Mesodermal cell (in vitro differentiated cells): ENCODE measurements at regions not wholly inside any gene's neighbourhood (a gene's known extent, or its start where the extent isn't known, plus 50 kb on each side); places are given as distances from the start of the nearest gene placed in this dataset.

Experiments used
- H3K27ac ChIP-seq: 2 replicates; pipeline ENCODE4 v1.7.0; 2013; ENCODE audit warnings: mild to moderate bottlenecking, low read depth, low read length, moderate library complexity; ENCODE audit not compliant: severe bottlenecking
- H3K36me3 ChIP-seq: 2 replicates; pipeline ENCODE4 v1.7.1; 2013; ENCODE audit warnings: mild to moderate bottlenecking, low read length, moderate library complexity; ENCODE audit not compliant: control insufficient read depth, insufficient read depth
- H3K4me1 ChIP-seq: one replicate; pipeline ENCODE4 v1.7.1; 2013; ENCODE audit warnings: mild to moderate bottlenecking, low read length; ENCODE audit not compliant: insufficient read depth, control insufficient read depth, poor library complexity, severe bottlenecking
- H3K4me3 ChIP-seq: 2 replicates; pipeline ENCODE4 v1.7.0; 2013; ENCODE audit warnings: low read length, control low read depth, mild to moderate bottlenecking; ENCODE audit not compliant: insufficient read depth, poor library complexity, severe bottlenecking; ENCODE audit errors: extremely low read depth
- H3K9me3 ChIP-seq: 2 replicates; pipeline ENCODE4 v1.7.1; 2013; ENCODE audit warnings: mild to moderate bottlenecking, low read length, moderate library complexity; ENCODE audit not compliant: control insufficient read depth
- WGBS, 2 experiments: methylation state at CpG; one replicate each; pipeline ENCODE4 v1.1.5; 2013; ENCODE audit warnings: missing lambda C conversion rate in 2 of 2; ENCODE audit not compliant: insufficient coverage in 2 of 2; 5-methylcytosine and 5-hydroxymethylcytosine counted together

DNA sequence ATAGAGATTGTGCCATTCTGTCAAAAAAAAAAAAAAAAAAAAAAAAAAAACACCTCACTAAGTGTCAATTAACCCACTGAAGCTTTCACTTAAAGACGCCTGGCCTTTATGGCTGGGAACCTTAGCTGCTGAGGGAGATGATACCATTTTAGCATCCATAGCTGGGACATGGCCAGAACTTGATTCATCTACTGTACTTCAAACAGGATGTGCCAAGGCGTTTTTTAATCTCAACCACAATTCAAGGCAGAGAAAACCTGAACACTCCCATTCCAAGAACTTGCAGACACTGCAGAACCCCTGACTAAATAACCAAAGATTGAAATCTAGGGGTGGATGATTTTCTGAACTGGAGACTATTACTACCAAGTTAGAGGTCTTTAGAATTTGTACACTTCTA is 996.6 kb downstream of the SORCS1 start:
- no peaks in the 10 kb centered on the region for H3K4me1 ChIP-seq
- WGBS, 2 experiments = 100% methylated on average over 1 of the region's 2 CpGs
- no peaks in the 10 kb centered on the region for H3K9me3 ChIP-seq
- H3K36me3 ChIP-seq = no peaks in the 10 kb centered on the region
- H3K27ac ChIP-seq = no peak overlapping the region
- no peak overlapping the region for H3K4me3 ChIP-seq

GRCh38 chr10:106158241-106158640 is 1006.3 kb downstream of the SORCS1 start:
- no peaks in the 10 kb centered on the region for H3K4me1 ChIP-seq
- no peaks in the 10 kb centered on the region for H3K9me3 ChIP-seq
- no peak overlapping the region for H3K27ac ChIP-seq
- no peaks in the 10 kb centered on the region for H3K36me3 ChIP-seq
- no peak overlapping the region for H3K4me3 ChIP-seq
- 100% methylated on average over 1 of the region's 4 CpGs; no CpG with 5 or more reads in 1 of the 2 experiments for WGBS, 2 experiments

DNA sequence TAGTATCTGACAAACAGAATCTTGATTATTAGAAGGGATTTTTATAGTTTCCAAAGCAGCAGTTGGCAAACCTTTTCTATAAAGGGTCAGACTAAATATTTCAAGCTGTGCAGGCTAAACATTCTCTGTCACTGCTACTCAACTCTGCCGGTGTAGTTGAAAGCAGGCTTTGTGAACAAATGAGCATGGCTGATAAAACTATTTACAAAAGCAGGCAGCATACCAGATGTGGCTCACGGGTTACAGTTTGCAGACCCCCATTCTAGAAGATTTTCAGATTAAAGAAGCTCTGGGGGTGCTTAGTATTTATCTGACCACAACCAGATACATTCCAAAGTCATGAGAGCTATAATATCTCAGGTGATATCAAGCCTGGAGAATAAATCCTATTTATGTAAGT is 1017.5 kb downstream of the SORCS1 start:
- 20% methylated on average over 1 of the region's 2 CpGs; no CpG with 5 or more reads in 1 of the 2 experiments for WGBS, 2 experiments
- Histone ChIP-seq H3K9me3 (no peaks in the 10 kb centered on the region), H3K27ac (peak overlapping the region; percentile 84), H3K4me1 (peaks cover 8% of the 10 kb centered on the region), H3K4me3 (no peak overlapping the region), H3K36me3 (no peaks in the 10 kb centered on the region)

DNA sequence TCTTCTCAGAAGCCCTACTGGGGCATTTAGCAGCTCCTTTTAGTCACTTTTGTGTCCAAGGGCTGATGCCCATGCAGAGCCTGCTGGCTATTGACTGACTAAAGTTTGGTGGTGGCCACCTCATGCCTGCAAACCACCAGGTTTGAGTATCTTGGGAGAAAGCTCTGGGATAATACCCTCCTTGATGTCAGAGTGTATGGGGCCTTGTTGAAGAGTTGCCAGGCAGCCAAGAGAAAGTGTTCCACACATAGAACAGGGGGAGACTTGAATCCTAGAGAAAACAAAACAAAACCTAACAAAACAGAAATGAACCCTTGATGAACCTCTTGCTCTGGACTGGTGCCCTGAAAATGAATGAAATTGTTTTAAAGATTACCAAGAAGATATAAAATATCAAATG is 1024.6 kb downstream of the SORCS1 start:
- no peaks in the 10 kb centered on the region for H3K4me1 ChIP-seq
- no peaks in the 10 kb centered on the region for H3K9me3 ChIP-seq
- no peaks in the 10 kb centered on the region for H3K36me3 ChIP-seq
- no peak overlapping the region for H3K4me3 ChIP-seq
- H3K27ac ChIP-seq = no peak overlapping the region

GRCh38 chr10:106136175-106136574 is 1028.3 kb downstream of the SORCS1 start:
- Histone ChIP-seq H3K27ac (no peak overlapping the region), H3K9me3 (no peaks in the 10 kb centered on the region), H3K4me3 (no peak overlapping the region), H3K36me3 (no peaks in the 10 kb centered on the region), H3K4me1 (no peaks in the 10 kb centered on the region)

DNA sequence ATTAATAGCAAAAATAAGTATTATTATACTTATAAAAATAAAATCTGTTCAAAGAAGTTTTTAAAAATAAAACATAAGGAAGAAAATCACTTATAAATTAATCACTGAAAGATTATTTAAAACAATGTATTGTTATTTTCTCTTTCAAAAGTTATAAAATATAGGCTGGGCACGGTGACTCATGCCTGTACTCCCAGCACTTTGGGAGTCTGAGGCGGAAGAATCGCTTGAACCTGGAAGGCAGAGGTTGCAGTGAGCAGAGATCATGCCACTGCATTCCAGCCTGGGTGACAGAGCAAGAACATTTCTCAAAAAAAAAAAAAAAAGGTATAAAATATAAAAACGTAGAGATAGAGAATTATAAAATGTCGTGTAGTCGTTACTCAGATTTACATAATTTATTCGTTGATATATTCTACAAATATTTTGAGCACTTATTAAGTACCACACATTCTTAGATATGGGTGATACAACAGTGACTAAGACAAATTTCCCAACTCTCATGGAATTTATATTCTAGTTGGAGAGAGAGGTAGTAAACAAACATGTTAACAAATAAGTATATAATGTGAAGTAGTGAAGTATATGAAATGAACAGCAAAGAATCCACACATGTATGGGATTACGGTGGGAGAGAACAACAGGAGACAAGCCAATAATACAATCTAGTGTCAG is 1030.0 kb downstream of the SORCS1 start:
- 94 to 100% methylated on average over 1 to 4 of the region's 8 CpGs for WGBS, 2 experiments
- H3K27ac ChIP-seq = no peak overlapping the region

GRCh38 chr10:106133451-106133850 is 1031.1 kb downstream of the SORCS1 start:
- H3K36me3 ChIP-seq = no peaks in the 10 kb centered on the region
- no peaks in the 10 kb centered on the region for H3K4me1 ChIP-seq
- no peak overlapping the region for H3K27ac ChIP-seq
- no CpG with 5 or more reads among the region's 2 CpGs for WGBS, 2 experiments
- H3K4me3 ChIP-seq = no peak overlapping the region
- H3K9me3 ChIP-seq = no peaks in the 10 kb centered on the region

More for the DNA sequence above, 1030.0 kb downstream of the SORCS1 start:
- Histone ChIP-seq H3K4me1 (no peaks in the 10 kb centered on the region), H3K36me3 (no peaks in the 10 kb centered on the region), H3K4me3 (no peak overlapping the region), H3K9me3 (no peaks in the 10 kb centered on the region)

GRCh38 chr10:106132956-106133355 is 1031.5 kb downstream of the SORCS1 start:
- no peaks in the 10 kb centered on the region for H3K4me1 ChIP-seq
- no peak overlapping the region for H3K27ac ChIP-seq
- no peak overlapping the region for H3K4me3 ChIP-seq
- no CpG with 5 or more reads among the region's 3 CpGs for WGBS, 2 experiments
- no peaks in the 10 kb centered on the region for H3K9me3 ChIP-seq
- H3K36me3 ChIP-seq = no peaks in the 10 kb centered on the region

DNA sequence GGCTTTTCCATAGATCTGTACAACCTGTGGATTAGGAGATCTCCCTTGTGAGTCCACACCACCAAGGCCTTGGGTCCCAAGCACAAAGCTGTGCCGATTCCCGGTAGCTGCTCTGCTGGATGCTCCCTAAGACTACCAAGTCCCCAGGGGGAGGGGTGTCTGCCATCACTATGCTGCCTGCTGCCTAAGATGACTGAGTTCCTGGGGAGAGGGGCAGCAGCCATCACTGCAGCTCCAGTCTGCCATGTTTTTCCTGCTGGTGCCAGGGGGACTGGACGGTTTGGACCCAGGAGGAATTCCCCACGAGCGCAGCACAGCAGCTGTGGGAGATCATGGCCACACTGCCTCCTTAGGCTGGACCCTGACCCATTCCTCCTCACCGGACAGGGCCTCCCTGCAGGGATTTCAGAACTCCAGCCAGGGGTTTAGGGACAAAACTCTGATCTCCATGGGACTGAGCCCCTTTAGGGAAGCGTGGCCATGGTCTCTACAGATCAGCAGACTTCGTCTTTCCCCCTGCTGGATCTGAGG is 1049.8 kb downstream of the SORCS1 start:
- H3K27ac ChIP-seq = no peak overlapping the region
- no peak overlapping the region for H3K4me3 ChIP-seq
- 92 to 97% methylated on average over 8 of the region's 8 CpGs for WGBS, 2 experiments
- no peaks in the 10 kb centered on the region for H3K9me3 ChIP-seq
- no peaks in the 10 kb centered on the region for H3K36me3 ChIP-seq
- H3K4me1 ChIP-seq = no peaks in the 10 kb centered on the region

GRCh38 chr10:106111246-106111645 is 1053.3 kb downstream of the SORCS1 start:
- Histone ChIP-seq H3K9me3 (no peaks in the 10 kb centered on the region), H3K4me1 (no peaks in the 10 kb centered on the region), H3K27ac (no peak overlapping the region), H3K36me3 (no peaks in the 10 kb centered on the region), H3K4me3 (no peak overlapping the region)
- no CpG with 5 or more reads among the region's 1 CpG for WGBS, 2 experiments

DNA sequence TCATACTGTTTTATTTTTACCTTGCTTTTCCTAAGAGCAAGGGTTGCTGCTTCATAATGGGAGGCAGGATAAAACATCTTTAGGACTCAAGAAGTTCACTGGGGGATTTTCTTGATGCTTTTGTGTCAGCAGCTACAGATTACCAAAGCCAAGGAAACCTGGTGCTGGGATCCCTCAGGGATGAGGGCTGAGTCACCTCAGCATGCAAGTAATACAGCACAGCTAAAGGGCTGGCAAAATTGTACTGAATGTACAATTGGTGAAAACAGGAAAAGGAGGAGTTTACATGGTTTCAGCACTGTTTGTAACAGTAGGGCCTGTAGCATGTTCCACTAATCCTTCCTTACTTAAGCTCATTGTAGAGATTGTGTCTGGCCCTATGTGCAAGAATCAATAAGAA is 1056.8 kb downstream of the SORCS1 start:
- peak overlapping the region; percentile 33 for H3K27ac ChIP-seq
- no peaks in the 10 kb centered on the region for H3K4me1 ChIP-seq
- H3K36me3 ChIP-seq = no peaks in the 10 kb centered on the region
- no peak overlapping the region for H3K4me3 ChIP-seq
- H3K9me3 ChIP-seq = no peaks in the 10 kb centered on the region
